ENCODE measurements at regions not wholly inside any gene's neighbourhood (a gene's known extent, or its start where the extent isn't known, plus 50 kb on each side); places are given as distances from the start of the nearest gene placed in this dataset.

DNA sequence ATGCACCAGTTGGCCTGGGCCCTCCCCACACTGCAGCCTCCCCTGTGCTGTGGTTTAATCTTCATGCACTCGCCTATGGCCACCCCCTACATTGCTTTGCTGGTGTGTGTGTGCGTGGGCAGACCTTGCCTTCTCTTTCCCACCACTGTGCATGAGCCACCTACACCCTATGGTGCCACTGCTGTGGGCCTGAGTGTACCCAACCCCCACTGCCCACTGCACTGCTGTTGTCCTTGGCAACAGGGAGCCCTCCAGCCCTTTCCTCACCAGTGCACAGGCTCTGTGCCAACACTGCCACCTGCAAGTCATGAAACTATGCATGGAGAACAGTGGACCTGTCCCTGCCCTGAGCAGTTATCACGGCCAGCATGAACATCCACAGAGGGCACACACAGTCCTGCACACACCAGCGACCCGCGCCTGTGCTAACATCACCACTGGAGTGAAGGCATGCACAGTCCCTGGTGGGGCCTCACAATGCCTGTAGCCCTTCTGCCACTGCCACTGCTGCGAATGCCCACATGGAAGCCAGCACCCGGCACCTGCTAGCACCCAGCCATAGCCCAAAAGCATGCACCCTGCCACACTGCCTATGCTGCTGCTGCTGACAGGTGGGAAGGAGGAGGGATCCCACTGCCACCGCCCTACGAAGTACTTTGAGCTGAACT lies 237.8 kb upstream of the ARSJ start:
- Mint-ChIP-seq H3K27ac (no peak overlapping the region), H3K36me3 (ENCODE audit: low read depth) (no peaks in the 10 kb centered on the region), H3K4me3 (no peak overlapping the region), H3K9me3 (no peaks in the 10 kb centered on the region), H3K4me1 (ENCODE audit: low read depth) (no peaks in the 10 kb centered on the region), H3K27me3 (peaks cover 12% of the 10 kb centered on the region)
- ATAC-seq (ENCODE audit: poor library complexity) = no peak
- H3K9me3 ChIP-seq (ENCODE audit: control insufficient read depth in 1 of 2, insufficient read depth in 1 of 2, low read length in 2 of 2) = peaks cover 0 to 10% of the 10 kb centered on the region in 2 experiments
- intact Hi-C loops (cut with DNase I, micrococcal nuclease) = no loop called here
- ChIA-PET POLR2A (no interaction called here), CTCF (no interaction called here)
- TF ChIP-seq, protein P1, sequence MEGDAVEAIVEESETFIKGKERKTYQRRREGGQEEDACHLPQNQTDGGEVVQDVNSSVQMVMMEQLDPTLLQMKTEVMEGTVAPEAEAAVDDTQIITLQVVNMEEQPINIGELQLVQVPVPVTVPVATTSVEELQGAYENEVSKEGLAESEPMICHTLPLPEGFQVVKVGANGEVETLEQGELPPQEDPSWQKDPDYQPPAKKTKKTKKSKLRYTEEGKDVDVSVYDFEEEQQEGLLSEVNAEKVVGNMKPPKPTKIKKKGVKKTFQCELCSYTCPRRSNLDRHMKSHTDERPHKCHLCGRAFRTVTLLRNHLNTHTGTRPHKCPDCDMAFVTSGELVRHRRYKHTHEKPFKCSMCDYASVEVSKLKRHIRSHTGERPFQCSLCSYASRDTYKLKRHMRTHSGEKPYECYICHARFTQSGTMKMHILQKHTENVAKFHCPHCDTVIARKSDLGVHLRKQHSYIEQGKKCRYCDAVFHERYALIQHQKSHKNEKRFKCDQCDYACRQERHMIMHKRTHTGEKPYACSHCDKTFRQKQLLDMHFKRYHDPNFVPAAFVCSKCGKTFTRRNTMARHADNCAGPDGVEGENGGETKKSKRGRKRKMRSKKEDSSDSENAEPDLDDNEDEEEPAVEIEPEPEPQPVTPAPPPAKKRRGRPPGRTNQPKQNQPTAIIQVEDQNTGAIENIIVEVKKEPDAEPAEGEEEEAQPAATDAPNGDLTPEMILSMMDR (IDR thresholded peaks at IDR 0.05) = no peak
- H3K27me3 ChIP-seq (ENCODE audit: control insufficient read depth in 1 of 2, insufficient read depth in 2 of 2, low read length in 2 of 2) = no peaks in the 10 kb centered on the region
- H3K4me3 ChIP-seq (ENCODE audit: low read length) = no peak overlapping the region
- H3K27ac ChIP-seq (ENCODE audit: low read depth in 1 of 2, low read length in 2 of 2) = no peak overlapping the region
- DNase-seq = no peak
- no peaks in the 10 kb centered on the region for H3K36me3 ChIP-seq (ENCODE audit: insufficient read depth, low read length)
- no peaks in the 10 kb centered on the region for H3K4me1 ChIP-seq (ENCODE audit: insufficient read depth, low read length)

DNA sequence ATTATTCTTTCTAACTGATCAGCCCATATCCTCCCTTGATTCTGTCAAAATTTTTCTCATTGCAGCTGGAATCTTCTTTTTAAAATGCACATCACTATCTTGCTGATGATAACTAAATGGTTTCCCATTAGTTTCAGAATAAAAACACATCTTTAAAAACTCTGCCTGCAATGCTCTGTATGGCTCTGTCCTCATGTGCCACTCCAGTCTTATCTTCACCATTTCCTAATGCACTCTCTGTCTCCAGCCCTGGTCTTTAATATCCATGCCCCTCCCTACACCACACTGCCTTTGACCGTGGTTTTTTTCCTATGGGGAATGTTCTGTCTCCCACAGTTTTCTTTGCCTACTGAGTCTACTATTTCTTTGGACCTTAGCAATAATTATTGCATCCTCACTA lies 244.1 kb upstream of the ARSJ start:
- TF ChIP-seq, protein P1 (IDR thresholded peaks at IDR 0.05) = no peak
- H3K4me1 ChIP-seq (ENCODE audit: insufficient read depth, low read length) = no peaks in the 10 kb centered on the region
- CTCF ChIA-PET = no interaction called here
- H3K9me3 Mint-ChIP-seq = no peaks in the 10 kb centered on the region
- no peaks in the 10 kb centered on the region for H3K4me1 Mint-ChIP-seq (ENCODE audit: low read depth)
- no peaks in the 10 kb centered on the region for H3K27me3 ChIP-seq (ENCODE audit: control insufficient read depth in 1 of 2, insufficient read depth in 2 of 2, low read length in 2 of 2)
- no peaks in the 10 kb centered on the region for H3K27me3 Mint-ChIP-seq
- ATAC-seq (ENCODE audit: poor library complexity) (no peak), DNase-seq (no peak)
- intact Hi-C loops (cut with DNase I, micrococcal nuclease) = no loop called here
- H3K9me3 ChIP-seq (ENCODE audit: control insufficient read depth in 1 of 2, insufficient read depth in 1 of 2, low read length in 2 of 2) = no peaks in the 10 kb centered on the region
- H3K27ac Mint-ChIP-seq = no peak overlapping the region
- POLR2A ChIA-PET = no interaction called here
- H3K4me3 Mint-ChIP-seq = no peak overlapping the region
- H3K36me3 Mint-ChIP-seq (ENCODE audit: low read depth) = no peaks in the 10 kb centered on the region
- H3K27ac ChIP-seq (ENCODE audit: low read depth in 1 of 2, low read length in 2 of 2) = no peak overlapping the region
- no peaks in the 10 kb centered on the region for H3K36me3 ChIP-seq (ENCODE audit: insufficient read depth, low read length)
- no peak overlapping the region for H3K4me3 ChIP-seq (ENCODE audit: low read length)

DNA sequence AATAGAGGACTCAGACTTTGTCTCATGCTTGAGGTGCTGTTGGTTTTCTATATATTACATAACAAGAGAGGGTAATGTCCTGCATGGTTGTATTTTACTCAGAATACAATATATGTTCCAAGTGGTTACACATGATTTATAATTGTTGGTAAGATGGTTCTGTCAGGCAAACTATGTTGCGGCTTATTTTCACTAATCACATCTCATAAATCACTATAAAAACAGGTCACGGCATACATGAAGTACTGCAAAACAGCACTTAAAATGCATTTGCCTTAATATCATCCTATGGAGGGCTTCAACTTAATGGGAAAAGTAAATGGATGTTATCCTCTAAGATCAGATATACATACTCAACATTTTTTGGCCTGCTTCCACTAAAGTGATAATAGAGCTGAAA lies 246.0 kb upstream of the ARSJ start:
- Mint-ChIP-seq H3K9me3 (no peaks in the 10 kb centered on the region), H3K36me3 (ENCODE audit: low read depth) (no peaks in the 10 kb centered on the region), H3K4me3 (no peak overlapping the region), H3K27me3 (no peaks in the 10 kb centered on the region), H3K27ac (no peak overlapping the region), H3K4me1 (ENCODE audit: low read depth) (no peaks in the 10 kb centered on the region)
- Histone ChIP-seq H3K36me3 (ENCODE audit: insufficient read depth, low read length) (no peaks in the 10 kb centered on the region), H3K4me3 (ENCODE audit: low read length) (no peak overlapping the region), H3K4me1 (ENCODE audit: insufficient read depth, low read length) (no peaks in the 10 kb centered on the region), H3K9me3 (ENCODE audit: control insufficient read depth in 1 of 2, insufficient read depth in 1 of 2, low read length in 2 of 2) (no peaks in the 10 kb centered on the region), H3K27me3 (ENCODE audit: control insufficient read depth in 1 of 2, insufficient read depth in 2 of 2, low read length in 2 of 2) (no peaks in the 10 kb centered on the region), H3K27ac (ENCODE audit: low read depth in 1 of 2, low read length in 2 of 2) (no peak overlapping the region)
- DNase-seq = no peak
- ChIA-PET POLR2A (no interaction called here), CTCF (no interaction called here)
- TF ChIP-seq, protein P1 (IDR thresholded peaks at IDR 0.05) = no peak
- intact Hi-C loops (cut with DNase I, micrococcal nuclease) = no loop called here
- no peak for ATAC-seq (ENCODE audit: poor library complexity)
